ENCODE measurements at regions not wholly inside any gene's neighbourhood (a gene's known extent, or its start where the extent isn't known, plus 50 kb on each side); places are given as distances from the start of the nearest gene placed in this dataset.
"Not testable (repeated sequence)": the region's sequence is repeated elsewhere in the genome, so short reads cannot be mapped to it uniquely, and the experiment has no call there.

DNA sequence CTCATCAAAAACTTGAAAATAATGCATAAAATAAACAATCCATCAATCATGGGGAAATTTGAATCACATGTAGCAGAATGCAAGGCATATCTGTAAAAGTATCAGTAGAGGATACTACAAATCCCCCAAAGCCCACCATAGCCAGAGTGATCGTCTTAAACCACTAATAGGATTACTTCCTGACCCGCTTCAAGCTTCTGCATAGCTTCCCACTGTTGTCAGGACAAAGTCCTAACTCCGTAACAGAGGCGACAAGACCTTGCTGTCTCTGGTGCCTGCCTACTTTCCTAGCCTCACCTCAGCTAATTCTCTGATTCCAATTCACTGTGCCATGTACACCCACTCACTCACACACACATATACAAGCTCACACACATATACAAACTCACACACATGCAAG lies 161.2 kb upstream of the NFIA start:
- Histone ChIP-seq H3K4me3 (ENCODE audit: low read length) (no peak overlapping the region), H2AFZ (ENCODE audit: low read length) (no peak overlapping the region), H3K9me3 (ENCODE audit: low read length) (no peaks in the 10 kb centered on the region), H3K27me3 (ENCODE audit: low read length) (no peaks in the 10 kb centered on the region), H3K4me1 (ENCODE audit: low read length) (no peaks in the 10 kb centered on the region), H3K36me3 (ENCODE audit: insufficient read depth, low read length) (no peaks in the 10 kb centered on the region), H3K79me2 (ENCODE audit: low read length) (no peaks in the 10 kb centered on the region), H4K20me1 (ENCODE audit: insufficient read depth, low read depth, low read length) (no peaks in the 10 kb centered on the region), H3K9ac (ENCODE audit: low read length) (no peak overlapping the region), H3K4me2 (ENCODE audit: low read depth, low read length, poor library complexity, severe bottlenecking) (no peak overlapping the region), H3K9me2 (replicated peaks; ENCODE audit: insufficient read depth, low read length) (no peaks in the 10 kb centered on the region), H3K27ac (ENCODE audit: low read length) (no peak overlapping the region)
- DNase-seq: no peak

- no peak for DNase-seq
- Histone ChIP-seq H3K9ac (ENCODE audit: low read length) (no peak overlapping the region), H4K20me1 (ENCODE audit: insufficient read depth, low read depth, low read length) (no peaks in the 10 kb centered on the region), H3K27me3 (ENCODE audit: low read length) (no peaks in the 10 kb centered on the region), H3K36me3 (ENCODE audit: insufficient read depth, low read length) (no peaks in the 10 kb centered on the region), H3K9me2 (replicated peaks; ENCODE audit: insufficient read depth, low read length) (no peaks in the 10 kb centered on the region), H3K4me2 (ENCODE audit: low read depth, low read length, poor library complexity, severe bottlenecking) (no peak overlapping the region), H3K4me3 (ENCODE audit: low read length) (no peak overlapping the region), H3K4me1 (ENCODE audit: low read length) (no peaks in the 10 kb centered on the region), H2AFZ (ENCODE audit: low read length) (no peak overlapping the region), H3K27ac (ENCODE audit: low read length) (no peak overlapping the region), H3K79me2 (ENCODE audit: low read length) (no peaks in the 10 kb centered on the region), H3K9me3 (ENCODE audit: low read length) (no peaks in the 10 kb centered on the region)
Observed at GRCh38 chr1:60920561-60920960, 161.8 kb upstream of the NFIA start.

GRCh38 chr1:60918867-60919266 lies 163.5 kb upstream of the NFIA start:
- Histone ChIP-seq H3K27ac (ENCODE audit: low read length) (no peak overlapping the region), H3K9me2 (replicated peaks; ENCODE audit: insufficient read depth, low read length) (no peaks in the 10 kb centered on the region), H3K79me2 (ENCODE audit: low read length) (no peaks in the 10 kb centered on the region), H3K9ac (ENCODE audit: low read length) (no peak overlapping the region), H2AFZ (ENCODE audit: low read length) (no peak overlapping the region), H3K4me2 (ENCODE audit: low read depth, low read length, poor library complexity, severe bottlenecking) (no peak overlapping the region), H3K4me3 (ENCODE audit: low read length) (no peak overlapping the region), H3K36me3 (ENCODE audit: insufficient read depth, low read length) (no peaks in the 10 kb centered on the region), H3K4me1 (ENCODE audit: low read length) (no peaks in the 10 kb centered on the region), H3K27me3 (ENCODE audit: low read length) (no peaks in the 10 kb centered on the region), H3K9me3 (ENCODE audit: low read length) (no peaks in the 10 kb centered on the region), H4K20me1 (ENCODE audit: insufficient read depth, low read depth, low read length) (no peaks in the 10 kb centered on the region)
- no peak for DNase-seq

DNA sequence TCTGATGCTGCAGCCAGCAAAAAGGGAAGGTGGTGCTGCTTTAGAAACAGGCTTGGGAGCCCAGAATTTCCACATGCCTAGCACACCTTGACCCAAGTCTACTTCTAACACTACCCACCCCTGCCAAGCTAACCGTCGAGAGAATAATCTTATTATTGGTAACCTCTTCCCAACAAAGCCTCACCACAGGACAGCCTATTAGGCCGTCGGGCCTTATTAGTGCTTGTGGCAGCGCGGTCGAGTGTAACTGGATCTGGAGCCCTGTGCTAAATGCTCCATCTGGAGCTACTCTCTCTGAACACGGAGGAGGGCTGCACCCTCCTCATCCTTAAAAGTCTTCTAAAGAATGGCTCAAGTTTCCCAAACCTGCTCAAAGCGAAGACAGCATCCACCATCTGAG lies 165.5 kb upstream of the NFIA start:
- Histone ChIP-seq H3K36me3 (ENCODE audit: insufficient read depth, low read length) (no peaks in the 10 kb centered on the region), H4K20me1 (ENCODE audit: insufficient read depth, low read depth, low read length) (no peaks in the 10 kb centered on the region), H3K9me3 (ENCODE audit: low read length) (no peaks in the 10 kb centered on the region), H3K4me2 (ENCODE audit: low read depth, low read length, poor library complexity, severe bottlenecking) (no peak overlapping the region), H3K4me3 (ENCODE audit: low read length) (no peak overlapping the region), H3K9ac (ENCODE audit: low read length) (no peak overlapping the region), H3K79me2 (ENCODE audit: low read length) (no peaks in the 10 kb centered on the region), H3K27ac (ENCODE audit: low read length) (no peak overlapping the region), H3K4me1 (ENCODE audit: low read length) (no peaks in the 10 kb centered on the region), H3K27me3 (ENCODE audit: low read length) (no peaks in the 10 kb centered on the region), H3K9me2 (replicated peaks; ENCODE audit: insufficient read depth, low read length) (no peaks in the 10 kb centered on the region), H2AFZ (ENCODE audit: low read length) (no peak overlapping the region)
- DNase-seq: no peak

- no peak overlapping the region for H3K27ac ChIP-seq (ENCODE audit: low read length)
- H3K9me2 ChIP-seq (replicated peaks; ENCODE audit: insufficient read depth, low read length): no peaks in the 10 kb centered on the region
- no peaks in the 10 kb centered on the region for H3K4me1 ChIP-seq (ENCODE audit: low read length)
- H2AFZ ChIP-seq (ENCODE audit: low read length): no peak overlapping the region
- no peaks in the 10 kb centered on the region for H3K36me3 ChIP-seq (ENCODE audit: insufficient read depth, low read length)
- H3K4me2 ChIP-seq (ENCODE audit: low read depth, low read length, poor library complexity, severe bottlenecking): no peak overlapping the region
- no peaks in the 10 kb centered on the region for H3K79me2 ChIP-seq (ENCODE audit: low read length)
- H3K9me3 ChIP-seq (ENCODE audit: low read length): no peaks in the 10 kb centered on the region
- no peak overlapping the region for H3K4me3 ChIP-seq (ENCODE audit: low read length)
- no peaks in the 10 kb centered on the region for H4K20me1 ChIP-seq (ENCODE audit: insufficient read depth, low read depth, low read length)
- DNase-seq: no peak
- no peaks in the 10 kb centered on the region for H3K27me3 ChIP-seq (ENCODE audit: low read length)
- no peak overlapping the region for H3K9ac ChIP-seq (ENCODE audit: low read length)
Observed at GRCh38 chr1:60916199-60916598, 166.2 kb upstream of the NFIA start.

DNA sequence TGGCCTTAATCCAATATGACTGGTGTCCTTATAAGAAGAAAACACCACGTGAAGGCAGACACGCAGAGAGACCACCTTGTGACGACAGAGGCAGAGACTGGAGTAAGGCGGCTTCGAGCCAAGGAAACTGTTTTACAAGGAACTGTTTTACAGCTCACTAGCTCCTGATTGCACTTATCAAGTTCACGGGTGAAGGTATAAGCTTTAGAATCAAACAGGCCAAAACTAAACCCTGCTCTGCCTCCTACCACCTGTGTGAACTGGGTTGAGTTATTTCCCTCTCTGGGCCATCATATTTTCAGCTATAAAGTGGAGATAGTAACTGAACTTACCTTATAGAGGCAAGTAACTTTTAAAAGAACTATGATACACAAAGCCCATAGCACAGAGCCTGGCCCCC lies 166.9 kb upstream of the NFIA start:
- Histone ChIP-seq H4K20me1 (ENCODE audit: insufficient read depth, low read depth, low read length) (no peaks in the 10 kb centered on the region), H3K9me3 (ENCODE audit: low read length) (no peaks in the 10 kb centered on the region), H3K9me2 (replicated peaks; ENCODE audit: insufficient read depth, low read length) (no peaks in the 10 kb centered on the region), H3K27me3 (ENCODE audit: low read length) (no peaks in the 10 kb centered on the region), H3K36me3 (ENCODE audit: insufficient read depth, low read length) (no peaks in the 10 kb centered on the region), H3K4me2 (ENCODE audit: low read depth, low read length, poor library complexity, severe bottlenecking) (no peak overlapping the region), H3K9ac (ENCODE audit: low read length) (no peak overlapping the region), H3K79me2 (ENCODE audit: low read length) (no peaks in the 10 kb centered on the region), H2AFZ (ENCODE audit: low read length) (no peak overlapping the region), H3K4me3 (ENCODE audit: low read length) (no peak overlapping the region), H3K27ac (ENCODE audit: low read length) (no peak overlapping the region), H3K4me1 (ENCODE audit: low read length) (no peaks in the 10 kb centered on the region)
- DNase-seq: no peak

GRCh38 chr1:60914982-60915381 lies 167.4 kb upstream of the NFIA start:
- H2AFZ ChIP-seq (ENCODE audit: low read length): no peak overlapping the region
- H3K36me3 ChIP-seq (ENCODE audit: insufficient read depth, low read length): no peaks in the 10 kb centered on the region
- H3K27me3 ChIP-seq (ENCODE audit: low read length): no peaks in the 10 kb centered on the region
- H3K9ac ChIP-seq (ENCODE audit: low read length): no peak overlapping the region
- H4K20me1 ChIP-seq (ENCODE audit: insufficient read depth, low read depth, low read length): no peaks in the 10 kb centered on the region
- DNase-seq: no peak
- H3K79me2 ChIP-seq (ENCODE audit: low read length): no peaks in the 10 kb centered on the region
- no peak overlapping the region for H3K27ac ChIP-seq (ENCODE audit: low read length)
- H3K9me3 ChIP-seq (ENCODE audit: low read length): no peaks in the 10 kb centered on the region
- H3K4me1 ChIP-seq (ENCODE audit: low read length): no peaks in the 10 kb centered on the region
- H3K4me2 ChIP-seq (ENCODE audit: low read depth, low read length, poor library complexity, severe bottlenecking): no peak overlapping the region
- H3K4me3 ChIP-seq (ENCODE audit: low read length): no peak overlapping the region
- no peaks in the 10 kb centered on the region for H3K9me2 ChIP-seq (replicated peaks; ENCODE audit: insufficient read depth, low read length)

- H2AFZ ChIP-seq (ENCODE audit: low read length); H3K9me2 ChIP-seq (replicated peaks; ENCODE audit: insufficient read depth, low read length); H3K4me3 ChIP-seq (ENCODE audit: low read length); H3K4me2 ChIP-seq (ENCODE audit: low read depth, low read length, poor library complexity, severe bottlenecking); H3K36me3 ChIP-seq (ENCODE audit: insufficient read depth, low read length); H3K27me3 ChIP-seq (ENCODE audit: low read length); H3K9me3 ChIP-seq (ENCODE audit: low read length); H4K20me1 ChIP-seq (ENCODE audit: insufficient read depth, low read depth, low read length); DNase-seq; H3K9ac ChIP-seq (ENCODE audit: low read length); H3K27ac ChIP-seq (ENCODE audit: low read length); H3K79me2 ChIP-seq (ENCODE audit: low read length); H3K4me1 ChIP-seq (ENCODE audit: low read length): not testable (repeated sequence)
Observed at GRCh38 chr1:60913708-60914107, 168.7 kb upstream of the NFIA start.

DNA sequence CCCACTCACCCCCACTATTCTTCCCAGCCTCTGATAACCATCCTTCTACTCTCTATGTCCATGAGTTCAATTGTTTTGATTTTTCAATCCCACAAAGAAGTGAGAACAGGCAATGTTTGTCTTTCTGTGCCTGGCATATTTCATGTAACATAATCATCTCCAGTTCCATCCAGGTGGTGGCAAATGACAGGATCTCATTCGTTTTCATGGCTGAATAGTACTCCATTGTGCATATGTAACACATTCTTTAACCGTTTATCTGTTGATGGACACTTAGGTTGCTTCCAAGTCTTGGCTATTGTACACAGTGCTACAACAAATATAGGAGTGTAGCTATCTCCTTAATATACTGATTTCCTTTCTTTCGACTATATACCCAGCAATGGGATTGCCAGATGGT lies 169.3 kb upstream of the NFIA start:
- H3K4me2 ChIP-seq (ENCODE audit: low read depth, low read length, poor library complexity, severe bottlenecking): no peak overlapping the region
- H2AFZ ChIP-seq (ENCODE audit: low read length): no peak overlapping the region
- DNase-seq: no peak
- H3K36me3 ChIP-seq (ENCODE audit: insufficient read depth, low read length): no peaks in the 10 kb centered on the region
- H3K27me3 ChIP-seq (ENCODE audit: low read length): no peaks in the 10 kb centered on the region
- no peaks in the 10 kb centered on the region for H3K4me1 ChIP-seq (ENCODE audit: low read length)
- H3K4me3 ChIP-seq (ENCODE audit: low read length): no peak overlapping the region
- no peaks in the 10 kb centered on the region for H3K9me3 ChIP-seq (ENCODE audit: low read length)
- H3K9ac ChIP-seq (ENCODE audit: low read length): no peak overlapping the region
- H3K79me2 ChIP-seq (ENCODE audit: low read length): no peaks in the 10 kb centered on the region
- no peaks in the 10 kb centered on the region for H3K9me2 ChIP-seq (replicated peaks; ENCODE audit: insufficient read depth, low read length)
- no peaks in the 10 kb centered on the region for H4K20me1 ChIP-seq (ENCODE audit: insufficient read depth, low read depth, low read length)
- H3K27ac ChIP-seq (ENCODE audit: low read length): no peak overlapping the region

Measured in Karpas-422 (cell line).